ENCODE measurements at regions not wholly inside any gene's neighbourhood (a gene's known extent, or its start where the extent isn't known, plus 50 kb on each side); places are given as distances from the start of the nearest gene placed in this dataset.

- Mint-ChIP-seq H3K27me3 (no peaks in the 10 kb centered on the region), H3K27ac (no peak overlapping the region), H3K9me3 (ENCODE audit: low read depth) (peaks cover 9% of the 10 kb centered on the region), H3K4me1 (ENCODE audit: low read depth) (no peaks in the 10 kb centered on the region), H3K36me3 (ENCODE audit: insufficient read depth) (peaks cover 2% of the 10 kb centered on the region), H3K4me3 (ENCODE audit: low read depth) (no peak overlapping the region)
- TF ChIP-seq CTCF (IDR thresholded peaks at IDR 0.05; ENCODE audit: unreplicated experiment) = no peak
- DNase-seq (ENCODE audit: low spot score, unreplicated experiment) = no peak
These were observed 487.2 kb upstream of the REG3G start for GRCh38 chr2:78538322-78538721.

- Mint-ChIP-seq H3K27ac (no peak overlapping the region), H3K9me3 (ENCODE audit: low read depth) (peaks cover 9% of the 10 kb centered on the region), H3K36me3 (ENCODE audit: insufficient read depth) (peaks cover 2% of the 10 kb centered on the region), H3K27me3 (no peaks in the 10 kb centered on the region), H3K4me1 (ENCODE audit: low read depth) (no peaks in the 10 kb centered on the region), H3K4me3 (ENCODE audit: low read depth) (no peak overlapping the region)
- no peak for DNase-seq (ENCODE audit: low spot score, unreplicated experiment)
- no peak for TF ChIP-seq CTCF (IDR thresholded peaks at IDR 0.05; ENCODE audit: unreplicated experiment)
These were observed 485.2 kb upstream of the REG3G start for GRCh38 chr2:78540255-78540654.

GRCh38 chr2:78541088-78541450 lies 484.4 kb upstream of the REG3G start:
- Mint-ChIP-seq H3K4me3 (ENCODE audit: low read depth) (peak overlapping the region; percentile 11), H3K27me3 (no peaks in the 10 kb centered on the region), H3K27ac (no peak overlapping the region), H3K36me3 (ENCODE audit: insufficient read depth) (peaks cover 2% of the 10 kb centered on the region), H3K4me1 (ENCODE audit: low read depth) (no peaks in the 10 kb centered on the region), H3K9me3 (ENCODE audit: low read depth) (peaks cover 9% of the 10 kb centered on the region)
- no peak for TF ChIP-seq CTCF (IDR thresholded peaks at IDR 0.05; ENCODE audit: unreplicated experiment)
- no peak for DNase-seq (ENCODE audit: low spot score, unreplicated experiment)

GRCh38 chr2:78541451-78542267 lies 483.8 kb upstream of the REG3G start:
- Mint-ChIP-seq H3K27ac (no peak overlapping the region), H3K9me3 (ENCODE audit: low read depth) (peaks cover 9% of the 10 kb centered on the region), H3K36me3 (ENCODE audit: insufficient read depth) (peaks cover 2% of the 10 kb centered on the region), H3K4me1 (ENCODE audit: low read depth) (no peaks in the 10 kb centered on the region), H3K4me3 (ENCODE audit: low read depth) (peak overlapping the region; percentile 11), H3K27me3 (no peaks in the 10 kb centered on the region)
- DNase-seq (ENCODE audit: low spot score, unreplicated experiment) = no peak
- TF ChIP-seq CTCF (IDR thresholded peaks at IDR 0.05; ENCODE audit: unreplicated experiment) = no peak

- no peak for DNase-seq (ENCODE audit: low spot score, unreplicated experiment)
- peaks cover 9% of the 10 kb centered on the region for H3K9me3 Mint-ChIP-seq (ENCODE audit: low read depth)
- H3K36me3 Mint-ChIP-seq (ENCODE audit: insufficient read depth) = peaks cover 2% of the 10 kb centered on the region
- no peaks in the 10 kb centered on the region for H3K27me3 Mint-ChIP-seq
- no peak overlapping the region for H3K4me3 Mint-ChIP-seq (ENCODE audit: low read depth)
- H3K27ac Mint-ChIP-seq = no peak overlapping the region
- no peaks in the 10 kb centered on the region for H3K4me1 Mint-ChIP-seq (ENCODE audit: low read depth)
- TF ChIP-seq CTCF (IDR thresholded peaks at IDR 0.05; ENCODE audit: unreplicated experiment) = no peak
These were observed 478.7 kb upstream of the REG3G start for GRCh38 chr2:78546843-78547242.
